ENCODE measurements at regions not wholly inside any gene's neighbourhood (a gene's known extent, or its start where the extent isn't known, plus 50 kb on each side); places are given as distances from the start of the nearest gene placed in this dataset.

DNA sequence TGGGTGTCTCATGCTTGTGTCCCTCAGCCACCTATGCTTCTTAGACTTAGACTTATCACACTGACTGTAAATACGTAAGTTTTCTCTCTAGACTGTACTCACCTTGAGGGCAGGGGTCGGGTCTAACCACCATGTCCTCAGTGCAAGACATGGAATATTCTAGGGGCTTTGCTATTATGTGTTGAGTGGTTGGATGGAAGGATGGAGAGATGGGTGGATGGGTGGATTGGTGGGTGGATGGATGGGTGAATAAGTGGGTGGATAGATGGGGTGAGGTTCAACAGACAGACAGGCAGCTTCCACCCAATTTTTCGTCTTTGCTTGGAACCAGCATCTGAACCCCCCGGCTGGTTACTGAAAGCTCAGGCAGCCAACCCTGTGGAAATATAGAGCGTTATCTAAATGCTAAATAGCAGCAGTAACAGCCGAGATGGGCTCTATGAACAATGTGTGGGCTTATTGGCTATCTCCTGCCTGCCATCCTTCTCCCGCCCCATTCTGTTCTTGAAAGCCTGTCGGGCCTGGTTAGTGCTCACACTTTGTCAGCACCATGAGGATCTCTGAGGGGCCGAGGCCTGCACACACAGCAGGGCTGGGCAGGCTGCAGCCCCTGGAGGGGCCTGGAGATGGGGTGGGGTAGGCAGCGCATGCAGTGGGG lies 130.7 kb downstream of the ACTL8 start:
- Histone ChIP-seq H4K20me1 (ENCODE audit: low read depth, low read length) (no peaks in the 10 kb centered on the region), H3K27me3 (ENCODE audit: low read length) (no peaks in the 10 kb centered on the region), H3K36me3 (ENCODE audit: low read length) (no peaks in the 10 kb centered on the region), H2AFZ (ENCODE audit: low read depth, low read length, severe bottlenecking) (no peak overlapping the region), H3K9me3 (ENCODE audit: insufficient read depth, low read length) (no peaks in the 10 kb centered on the region), H3K4me2 (ENCODE audit: low read depth, low read length, poor library complexity, severe bottlenecking) (no peak overlapping the region), H3F3A (ENCODE audit: insufficient read depth) (no peaks in the 10 kb centered on the region), H3K79me2 (ENCODE audit: insufficient read depth, low read length) (no peaks in the 10 kb centered on the region), H3K27ac (ENCODE audit: low read depth, low read length) (no peak overlapping the region), H3K9me2 (replicated peaks; ENCODE audit: insufficient read depth, low read length) (no peaks in the 10 kb centered on the region), H3K9ac (ENCODE audit: low read length) (no peak overlapping the region), H3K4me3 (ENCODE audit: insufficient read depth, low read length, poor library complexity, severe bottlenecking) (no peak overlapping the region)
- TF ChIP-seq, protein P1, sequence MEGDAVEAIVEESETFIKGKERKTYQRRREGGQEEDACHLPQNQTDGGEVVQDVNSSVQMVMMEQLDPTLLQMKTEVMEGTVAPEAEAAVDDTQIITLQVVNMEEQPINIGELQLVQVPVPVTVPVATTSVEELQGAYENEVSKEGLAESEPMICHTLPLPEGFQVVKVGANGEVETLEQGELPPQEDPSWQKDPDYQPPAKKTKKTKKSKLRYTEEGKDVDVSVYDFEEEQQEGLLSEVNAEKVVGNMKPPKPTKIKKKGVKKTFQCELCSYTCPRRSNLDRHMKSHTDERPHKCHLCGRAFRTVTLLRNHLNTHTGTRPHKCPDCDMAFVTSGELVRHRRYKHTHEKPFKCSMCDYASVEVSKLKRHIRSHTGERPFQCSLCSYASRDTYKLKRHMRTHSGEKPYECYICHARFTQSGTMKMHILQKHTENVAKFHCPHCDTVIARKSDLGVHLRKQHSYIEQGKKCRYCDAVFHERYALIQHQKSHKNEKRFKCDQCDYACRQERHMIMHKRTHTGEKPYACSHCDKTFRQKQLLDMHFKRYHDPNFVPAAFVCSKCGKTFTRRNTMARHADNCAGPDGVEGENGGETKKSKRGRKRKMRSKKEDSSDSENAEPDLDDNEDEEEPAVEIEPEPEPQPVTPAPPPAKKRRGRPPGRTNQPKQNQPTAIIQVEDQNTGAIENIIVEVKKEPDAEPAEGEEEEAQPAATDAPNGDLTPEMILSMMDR (IDR thresholded peaks at IDR 0.05; ENCODE audit: insufficient read depth, low read length, poor library complexity, severe bottlenecking): no peak
- no peak for TF ChIP-seq EZH2phosphoT487 (conservative IDR thresholded peaks at IDR 0.05; ENCODE audit: low read length)

DNA sequence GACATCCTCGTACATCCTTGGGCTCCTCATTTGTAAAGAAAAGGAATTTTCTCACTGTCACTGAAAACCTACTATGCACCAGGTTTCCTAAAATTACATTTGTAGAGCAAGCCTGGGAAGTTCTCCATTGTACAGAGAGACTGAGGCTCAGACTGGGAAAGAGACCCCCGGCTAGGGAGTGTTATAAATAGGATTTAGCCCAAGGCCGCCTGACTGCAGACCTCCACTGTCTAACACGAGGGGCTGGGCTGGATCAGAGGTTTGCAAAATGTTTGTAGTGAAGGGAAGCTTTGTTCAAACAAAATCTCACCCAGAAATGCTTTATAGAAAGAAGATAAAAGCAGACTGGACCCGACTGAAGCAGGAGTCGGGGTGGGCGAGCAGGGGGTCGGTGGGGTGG lies 131.3 kb downstream of the ACTL8 start:
- Histone ChIP-seq H3K9me2 (replicated peaks; ENCODE audit: insufficient read depth, low read length) (no peaks in the 10 kb centered on the region), H3K27ac (ENCODE audit: low read depth, low read length) (no peak overlapping the region), H3K4me3 (ENCODE audit: insufficient read depth, low read length, poor library complexity, severe bottlenecking) (no peak overlapping the region), H4K20me1 (ENCODE audit: low read depth, low read length) (no peaks in the 10 kb centered on the region), H3K27me3 (ENCODE audit: low read length) (no peaks in the 10 kb centered on the region), H3K9me3 (ENCODE audit: insufficient read depth, low read length) (no peaks in the 10 kb centered on the region), H3K36me3 (ENCODE audit: low read length) (no peaks in the 10 kb centered on the region), H2AFZ (ENCODE audit: low read depth, low read length, severe bottlenecking) (no peak overlapping the region), H3K9ac (ENCODE audit: low read length) (no peak overlapping the region), H3K4me2 (ENCODE audit: low read depth, low read length, poor library complexity, severe bottlenecking) (no peak overlapping the region), H3F3A (ENCODE audit: insufficient read depth) (no peaks in the 10 kb centered on the region), H3K79me2 (ENCODE audit: insufficient read depth, low read length) (no peaks in the 10 kb centered on the region)
- TF ChIP-seq, protein P1 (IDR thresholded peaks at IDR 0.05; ENCODE audit: insufficient read depth, low read length, poor library complexity, severe bottlenecking): no peak
- no peak for TF ChIP-seq EZH2phosphoT487 (conservative IDR thresholded peaks at IDR 0.05; ENCODE audit: low read length)

DNA sequence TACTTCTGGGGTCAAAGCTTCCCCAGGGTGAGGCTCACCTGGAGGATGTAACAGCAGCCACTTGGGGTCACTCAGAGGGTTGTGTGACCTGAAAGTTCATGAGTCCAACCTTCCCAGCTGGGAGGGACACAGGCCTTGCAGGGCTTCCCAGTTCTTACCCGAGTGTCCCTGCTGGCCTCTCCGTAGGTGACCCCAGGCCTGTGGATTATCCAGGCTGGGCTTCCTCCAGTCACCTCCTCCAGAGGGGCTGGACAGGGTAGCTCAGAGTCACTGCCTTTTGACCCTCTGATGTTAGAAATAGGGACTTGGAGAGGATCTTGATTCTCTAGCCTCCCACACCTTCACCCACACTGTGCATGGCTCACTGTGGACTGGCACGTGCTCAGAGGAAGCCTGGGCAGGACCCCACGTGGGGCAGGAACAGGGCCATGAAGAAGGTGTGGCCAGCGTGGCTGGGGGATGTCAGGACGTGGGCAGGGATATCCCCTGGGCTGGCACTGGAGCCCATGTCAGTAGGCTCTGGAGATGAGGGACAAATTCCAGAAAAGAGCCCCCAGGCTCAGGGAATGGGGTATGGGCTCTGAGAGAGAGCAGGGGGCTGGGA lies 131.8 kb downstream of the ACTL8 start:
- H3K27me3 ChIP-seq (ENCODE audit: low read length): no peaks in the 10 kb centered on the region
- no peak overlapping the region for H3K4me3 ChIP-seq (ENCODE audit: insufficient read depth, low read length, poor library complexity, severe bottlenecking)
- no peaks in the 10 kb centered on the region for H4K20me1 ChIP-seq (ENCODE audit: low read depth, low read length)
- no peaks in the 10 kb centered on the region for H3K9me3 ChIP-seq (ENCODE audit: insufficient read depth, low read length)
- no peak overlapping the region for H3K4me2 ChIP-seq (ENCODE audit: low read depth, low read length, poor library complexity, severe bottlenecking)
- H3K9ac ChIP-seq (ENCODE audit: low read length): no peak overlapping the region
- H3K79me2 ChIP-seq (ENCODE audit: insufficient read depth, low read length): no peaks in the 10 kb centered on the region
- H3K27ac ChIP-seq (ENCODE audit: low read depth, low read length): no peak overlapping the region
- H3K9me2 ChIP-seq (replicated peaks; ENCODE audit: insufficient read depth, low read length): no peaks in the 10 kb centered on the region
- H3F3A ChIP-seq (ENCODE audit: insufficient read depth): no peaks in the 10 kb centered on the region
- TF ChIP-seq, protein P1 (IDR thresholded peaks at IDR 0.05; ENCODE audit: insufficient read depth, low read length, poor library complexity, severe bottlenecking): no peak
- no peak overlapping the region for H2AFZ ChIP-seq (ENCODE audit: low read depth, low read length, severe bottlenecking)
- no peaks in the 10 kb centered on the region for H3K36me3 ChIP-seq (ENCODE audit: low read length)

Data from SU-DHL-6 (cell line).